Neural progenitor cell (in vitro differentiated cells): ENCODE measurements at regions not wholly inside any gene's neighbourhood (a gene's known extent, or its start where the extent isn't known, plus 50 kb on each side); places are given as distances from the start of the nearest gene placed in this dataset.

Experiments
- DNase-seq: peaks from one replicate; pipeline ENCODE4 v3.0.0-alpha.2; 2016; ENCODE audit warnings: low spot score
- H2AFZ ChIP-seq: fragments of 200-600 bp; sonication (generic); replicated peaks from 2 replicates; pipeline ENCODE4 v1.6.1; 2016; ENCODE audit warnings: antibody characterized with exemption
- H3F3A ChIP-seq: fragments of 200-600 bp; sonication (generic); 2 replicates; pipeline ENCODE4 v1.6.1; 2016; ENCODE audit warnings: antibody characterized with exemption, low read depth
- H3K27ac ChIP-seq: fragments of 200-600 bp; sonication (generic); 2 replicates; pipeline ENCODE4 v1.5.1; 2016; ENCODE audit warnings: mild to moderate bottlenecking
- H3K27me3 ChIP-seq: fragments of 200-600 bp; sonication (generic); 2 replicates; pipeline ENCODE4 v1.6.1; 2016; ENCODE audit warnings: mild to moderate bottlenecking, moderate library complexity
- H3K36me3 ChIP-seq: fragments of 200-600 bp; sonication (generic); 2 replicates; pipeline ENCODE4 v1.5.1; 2016
- H3K4me1 ChIP-seq: fragments of 200-600 bp; sonication (generic); 2 replicates; pipeline ENCODE4 v1.6.1; 2016; ENCODE audit warnings: mixed run types
- H3K4me2 ChIP-seq: fragments of 200-600 bp; sonication (generic); 2 replicates; pipeline ENCODE4 v1.6.1; 2016
- H3K4me3 ChIP-seq: fragments of 200-600 bp; sonication (generic); 2 replicates; pipeline ENCODE4 v1.5.1; 2016
- H3K79me2 ChIP-seq: fragments of 200-600 bp; sonication (generic); 2 replicates; pipeline ENCODE4 v1.6.1; 2016; ENCODE audit warnings: low read depth
- H3K9ac ChIP-seq: fragments of 200-600 bp; sonication (generic); 2 replicates; pipeline ENCODE4 v1.6.1; 2016
- H3K9me3 ChIP-seq: fragments of 200-600 bp; sonication (generic); 2 replicates; pipeline ENCODE4 v1.5.1; 2016; ENCODE audit warnings: low read depth
- H4K20me1 ChIP-seq: fragments of 200-600 bp; sonication (generic); 2 replicates; pipeline ENCODE4 v1.6.1; 2016; ENCODE audit warnings: low read depth
- H3K27ac Mint-ChIP-seq: 3 replicates; pipeline ENCODE4 v1.8.0; 2021; ENCODE audit warnings: mixed read lengths
- H3K27me3 Mint-ChIP-seq: 2 replicates; pipeline ENCODE4 v1.8.0; 2022; ENCODE audit warnings: low read depth, mild to moderate bottlenecking, inconsistent platforms, moderate library complexity, mixed read lengths; ENCODE audit not compliant: insufficient read depth
- H3K36me3 Mint-ChIP-seq: 3 replicates; pipeline ENCODE4 v1.8.0; 2021; ENCODE audit warnings: mixed read lengths
- H3K4me1 Mint-ChIP-seq: 3 replicates; pipeline ENCODE4 v1.8.0; 2021; ENCODE audit warnings: mixed read lengths
- H3K4me3 Mint-ChIP-seq: 3 replicates; pipeline ENCODE4 v1.8.0; 2021; ENCODE audit warnings: mild to moderate bottlenecking, moderate library complexity, mixed read lengths
- H3K9me3 Mint-ChIP-seq: 3 replicates; pipeline ENCODE4 v1.8.0; 2020; ENCODE audit warnings: mixed read lengths
- CTCF ChIP-seq: fragments of 200-600 bp; sonication (generic); IDR thresholded peaks from 2 replicates; pipeline ENCODE4 v1.5.1; 2017; ENCODE audit warnings: antibody characterized with exemption, mild to moderate bottlenecking
- EZH2 ChIP-seq: fragments of 200-600 bp; sonication (generic); IDR thresholded peaks from 2 replicates; pipeline ENCODE4 v1.6.1; 2017; ENCODE audit warnings: antibody characterized with exemption, mild to moderate bottlenecking, moderate library complexity
- EZH2phosphoT487 ChIP-seq: fragments of 200-600 bp; sonication (generic); IDR thresholded peaks from 2 replicates; pipeline ENCODE4 v1.6.1; 2017; ENCODE audit warnings: antibody characterized with exemption

DNA sequence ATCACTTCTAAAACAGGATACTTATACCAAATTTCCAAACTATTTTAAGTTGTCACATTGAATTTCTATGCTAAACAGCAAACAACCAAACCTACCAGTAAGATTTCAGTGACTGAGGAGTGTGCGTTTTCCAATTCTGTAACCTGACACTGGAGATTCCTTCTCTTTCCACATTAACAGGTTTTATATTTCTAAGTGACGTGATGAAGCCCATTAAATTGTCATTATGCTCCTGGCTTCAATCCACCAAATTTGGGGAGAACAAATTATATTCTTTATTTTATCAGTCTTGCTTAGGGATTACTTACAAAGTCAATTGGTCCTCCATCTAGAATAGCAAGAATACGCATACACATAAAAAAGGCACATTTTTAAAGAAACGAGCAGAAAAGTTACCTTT lies 764.8 kb upstream of the NR2F2 start:
- Mint-ChIP-seq H3K36me3 (no peaks in the 10 kb centered on the region), H3K27ac (no peak overlapping the region)
- H3K4me1 ChIP-seq, result no peaks in the 10 kb centered on the region

GRCh38 chr15:95567686-95568085 lies 762.8 kb upstream of the NR2F2 start:
- Histone ChIP-seq H4K20me1 (no peaks in the 10 kb centered on the region), H3K27me3 (no peaks in the 10 kb centered on the region)

More for the DNA sequence above, 764.8 kb upstream of the NR2F2 start:
- H3K4me1 Mint-ChIP-seq, result no peaks in the 10 kb centered on the region
- H3K27me3 ChIP-seq, result no peaks in the 10 kb centered on the region
- no peaks in the 10 kb centered on the region for H3K36me3 ChIP-seq
- H2AFZ ChIP-seq, result no peak overlapping the region
- H3K9me3 ChIP-seq, result no peaks in the 10 kb centered on the region
- H3K79me2 ChIP-seq, result no peaks in the 10 kb centered on the region
- no peaks in the 10 kb centered on the region for H3K27me3 Mint-ChIP-seq
- no peak for DNase-seq
- H3K9me3 Mint-ChIP-seq, result peaks cover 2% of the 10 kb centered on the region
- no peak overlapping the region for H3K4me2 ChIP-seq
- TF ChIP-seq CTCF, result no peak
- no peak for TF ChIP-seq EZH2phosphoT487
- TF ChIP-seq EZH2, result no peak
- no peak overlapping the region for H3K9ac ChIP-seq
- no peaks in the 10 kb centered on the region for H3F3A ChIP-seq
- H3K27ac ChIP-seq, result no peak overlapping the region
- no peak overlapping the region for H3K4me3 Mint-ChIP-seq
- no peak overlapping the region for H3K4me3 ChIP-seq
- no peaks in the 10 kb centered on the region for H4K20me1 ChIP-seq

GRCh38 chr15:95574053-95574452 lies 756.4 kb upstream of the NR2F2 start:
- Histone ChIP-seq H3K4me3 (no peak overlapping the region), H2AFZ (no peak overlapping the region), H3K9ac (no peak overlapping the region), H4K20me1 (no peaks in the 10 kb centered on the region), H3K9me3 (peaks cover 6% of the 10 kb centered on the region), H3K4me1 (no peaks in the 10 kb centered on the region), H3K79me2 (no peaks in the 10 kb centered on the region), H3K4me2 (no peak overlapping the region), H3K27ac (no peak overlapping the region), H3K36me3 (no peaks in the 10 kb centered on the region), H3F3A (no peaks in the 10 kb centered on the region), H3K27me3 (no peaks in the 10 kb centered on the region)
- Mint-ChIP-seq H3K9me3 (peaks cover 16% of the 10 kb centered on the region), H3K27me3 (no peaks in the 10 kb centered on the region), H3K36me3 (peaks cover 7% of the 10 kb centered on the region), H3K27ac (no peak overlapping the region), H3K4me1 (peaks cover 16% of the 10 kb centered on the region), H3K4me3 (no peak overlapping the region)
- no peak for DNase-seq
- no peak for TF ChIP-seq EZH2
- no peak for TF ChIP-seq EZH2phosphoT487
- no peak for TF ChIP-seq CTCF

More at GRCh38 chr15:95567686-95568085, 762.8 kb upstream of the NR2F2 start:
- H3K27ac ChIP-seq, result no peak overlapping the region
- no peaks in the 10 kb centered on the region for H3K4me1 ChIP-seq
- Mint-ChIP-seq H3K4me3 (no peak overlapping the region), H3K27me3 (no peaks in the 10 kb centered on the region), H3K36me3 (peaks cover 4% of the 10 kb centered on the region), H3K4me1 (no peaks in the 10 kb centered on the region), H3K9me3 (peaks cover 14% of the 10 kb centered on the region), H3K27ac (no peak overlapping the region)
- peaks cover 6% of the 10 kb centered on the region for H3K9me3 ChIP-seq
- no peaks in the 10 kb centered on the region for H3K79me2 ChIP-seq
- no peak overlapping the region for H3K9ac ChIP-seq
- DNase-seq, result no peak
- H3K4me3 ChIP-seq, result no peak overlapping the region
- H3F3A ChIP-seq, result no peaks in the 10 kb centered on the region
- no peaks in the 10 kb centered on the region for H3K36me3 ChIP-seq
- H3K4me2 ChIP-seq, result no peak overlapping the region
- TF ChIP-seq EZH2phosphoT487 (no peak), EZH2 (no peak), CTCF (no peak)
- no peak overlapping the region for H2AFZ ChIP-seq
